IMR-90 (cell line): ENCODE measurements at regions not wholly inside any gene's neighbourhood (a gene's known extent, or its start where the extent isn't known, plus 50 kb on each side); places are given as distances from the start of the nearest gene placed in this dataset.

ENCODE experiments used
- ATAC-seq: fragments of 200-7000 bp; cut with Tn5 transposase; 2 replicates; pipeline ENCODE4 v1.9.1; 2020; ENCODE audit warnings: low read depth, mild to moderate bottlenecking, moderate library complexity
- BruUV-seq: library from RNA; stranded (reverse); fragments of 400-500 nt; replicated peaks from 2 replicates; lab custom pipeline; 2021; lab: Mats Ljungman, UMichigan
- CTCF ChIA-PET: fragments of 300-600 bp; formaldehyde crosslinking; extraction: SDS; loops from one replicate; lab custom pipeline; 2021; ENCODE audit warnings: antibody characterized with exemption; lab: Yijun Ruan, JAX
- POLR2A ChIA-PET: fragments of 300-600 bp; sonication (Branson Sonifier 250); formaldehyde crosslinking; loops from one replicate; lab custom pipeline; 2022; ENCODE audit warnings: antibody characterized with exemption; ENCODE audit not compliant: unreplicated experiment; lab: Charles Lee
- DNase-seq: peaks from one replicate; pipeline ENCODE4 v3.0.0; 2013
- H2AFZ ChIP-seq: replicated peaks from 2 replicates; pipeline ENCODE3; 2013; ENCODE audit warnings: low read length, mild to moderate bottlenecking; ENCODE audit not compliant: poor library complexity
- H2AK5ac ChIP-seq: 2 replicates; pipeline ENCODE4 v1.6.1; 2013; ENCODE audit warnings: low read depth, low read length, inconsistent platforms
- H2AK9ac ChIP-seq: replicated peaks from 2 replicates; pipeline ENCODE3; 2013; ENCODE audit warnings: mild to moderate bottlenecking, low read depth, low read length, moderate library complexity; ENCODE audit not compliant: poor library complexity
- H2BK120ac ChIP-seq: 2 replicates; pipeline ENCODE4 v1.6.1; 2013; ENCODE audit warnings: low read depth, low read length, inconsistent platforms
- H2BK15ac ChIP-seq: 3 replicates; pipeline ENCODE4 v1.6.1; 2013; ENCODE audit warnings: low read depth, low read length, inconsistent platforms
- H2BK20ac ChIP-seq: 2 replicates; pipeline ENCODE4 v1.6.1; 2013; ENCODE audit warnings: low read depth, mild to moderate bottlenecking, inconsistent platforms, low read length, moderate library complexity
- H2BK5ac ChIP-seq: 2 replicates; pipeline ENCODE4 v1.6.1; 2013; ENCODE audit warnings: mild to moderate bottlenecking, low read depth, low read length, inconsistent platforms; ENCODE audit not compliant: poor library complexity, severe bottlenecking
- H3K14ac ChIP-seq: replicated peaks from 2 replicates; pipeline ENCODE4 v1.6.1; 2013; ENCODE audit warnings: low read depth, low read length, inconsistent platforms
- H3K18ac ChIP-seq: 2 replicates; pipeline ENCODE4 v1.6.1; 2013; ENCODE audit warnings: low read depth, low read length, control low read depth
- H3K23ac ChIP-seq: 2 replicates; pipeline ENCODE4 v1.6.1; 2013; ENCODE audit warnings: low read depth, low read length, inconsistent platforms
- H3K27ac ChIP-seq: 2 replicates; pipeline ENCODE4 v1.5.1; 2013; ENCODE audit warnings: mild to moderate bottlenecking, control low read depth, low read length; ENCODE audit not compliant: insufficient read depth
- H3K27me3 ChIP-seq: 2 replicates; pipeline ENCODE4 v1.6.1; 2013; ENCODE audit warnings: low read length; ENCODE audit not compliant: control insufficient read depth, insufficient read depth
- H3K36me3 ChIP-seq: 2 replicates; pipeline ENCODE4 v1.6.1; 2013; ENCODE audit warnings: low read length, mixed read lengths; ENCODE audit not compliant: control insufficient read depth, insufficient read depth
- H3K4ac ChIP-seq: 2 replicates; pipeline ENCODE4 v1.6.1; 2013; ENCODE audit warnings: low read depth, low read length, inconsistent platforms
- H3K4me1 ChIP-seq: 2 replicates; pipeline ENCODE4 v1.6.1; 2013; ENCODE audit warnings: low read length, mixed read lengths; ENCODE audit not compliant: control insufficient read depth, insufficient read depth
- H3K4me2 ChIP-seq: 2 replicates; pipeline ENCODE4 v1.6.1; 2013; ENCODE audit warnings: low read depth, mild to moderate bottlenecking, control low read depth, low read length, moderate library complexity
- H3K4me3 ChIP-seq: 2 replicates; pipeline ENCODE4 v1.5.1; 2013; ENCODE audit warnings: low read depth, mild to moderate bottlenecking, control low read depth, low read length, moderate library complexity; ENCODE audit not compliant: insufficient read depth
- H3K56ac ChIP-seq: 2 replicates; pipeline ENCODE4 v1.6.1; 2013; ENCODE audit warnings: low read length, inconsistent platforms; ENCODE audit not compliant: insufficient read depth; ENCODE audit errors: extremely low read depth
- H3K79me1 ChIP-seq, 2 experiments: 2 replicates each; pipeline ENCODE4 v1.6.1; 2013; ENCODE audit warnings: low read length in 2 of 2, inconsistent platforms in 1 of 2, low read depth in 1 of 2
- H3K9ac ChIP-seq: 2 replicates; pipeline ENCODE4 v1.6.1; 2013; ENCODE audit warnings: low read depth, low read length, control low read depth
- H3K9me1 ChIP-seq: 2 replicates; pipeline ENCODE4 v1.6.1; 2013; ENCODE audit warnings: low read length, inconsistent platforms; ENCODE audit not compliant: insufficient read depth
- H3K9me3 ChIP-seq: 2 replicates; pipeline ENCODE4 v1.6.1; 2013; ENCODE audit warnings: low read length; ENCODE audit not compliant: control insufficient read depth, insufficient read depth
- H4K20me1 ChIP-seq: 2 replicates; pipeline ENCODE4 v1.6.1; 2013; ENCODE audit warnings: low read length, inconsistent platforms; ENCODE audit not compliant: insufficient read depth
- H4K5ac ChIP-seq: 2 replicates; pipeline ENCODE4 v1.6.1; 2013; ENCODE audit warnings: mild to moderate bottlenecking, low read depth, low read length, control low read depth
- H4K8ac ChIP-seq, 2 experiments: 2 replicates each; pipeline ENCODE4 v1.6.1; 2013; ENCODE audit warnings: low read depth in 2 of 2, low read length in 2 of 2, control low read depth in 1 of 2, inconsistent platforms in 1 of 2
- H4K91ac ChIP-seq: 2 replicates; pipeline ENCODE4 v1.6.1; 2013; ENCODE audit warnings: low read depth, low read length, inconsistent platforms; ENCODE audit not compliant: insufficient read depth
- RAD21 ChIP-seq: IDR thresholded peaks from 2 replicates; pipeline ENCODE4 v1.6.1; 2012; ENCODE audit warnings: low read length, improper control_type of control experiment
- WGBS, 2 experiments: methylation state at CpG; one replicate each; pipeline versions ENCODE4 v1.1.5 to v1.1.7; 2013; ENCODE audit warnings: missing lambda C conversion rate in 2 of 2; ENCODE audit not compliant: insufficient read length in 1 of 2; ENCODE audit errors: extremely low coverage in 2 of 2; 5-methylcytosine and 5-hydroxymethylcytosine counted together
- dilution Hi-C: fragments of 300-500 bp; cut with HindIII; formaldehyde crosslinking; loops from one replicate; pipeline ENCODE4 v1.14.3; 2018; ENCODE audit warnings: low sequenced_read_pairs; ENCODE audit not compliant: unreplicated experiment
- in situ Hi-C: fragments of 300-500 bp; cut with MboI; formaldehyde crosslinking; loops from 3 replicates; pipeline ENCODE4 v1.14.3; 2019; ENCODE audit warnings: low sequenced_read_pairs, inconsistent platforms, mixed read lengths
- intact Hi-C: fragments of 100-400 bp; cut with micrococcal nuclease; formaldehyde crosslinking; loops from 2 replicates; pipeline ENCODE4 v1.10.0; 2022

GRCh38 chr4:175542786-175543185 lies 269.3 kb downstream of the GPM6A start:
- Histone ChIP-seq H2BK5ac (no peak overlapping the region), H4K20me1 (no peaks in the 10 kb centered on the region), H3K79me1 (no peaks in the 10 kb centered on the region), H2AFZ (no peak overlapping the region), H3K14ac (no peak overlapping the region), H2AK9ac (no peak overlapping the region), H4K5ac (no peak overlapping the region), H3K18ac (no peak overlapping the region), H3K36me3 (no peaks in the 10 kb centered on the region), H2BK120ac (no peak overlapping the region), H3K4me2 (no peak overlapping the region), H3K27ac (no peak overlapping the region), H3K9me1 (no peaks in the 10 kb centered on the region), H3K23ac (no peak overlapping the region), H4K91ac (no peak overlapping the region), H3K4ac (no peak overlapping the region), H2BK20ac (no peak overlapping the region), H3K27me3 (no peaks in the 10 kb centered on the region), H4K8ac (no peak overlapping the region), H2AK5ac (no peak overlapping the region), H3K4me1 (no peaks in the 10 kb centered on the region), H3K9me3 (peaks cover 3% of the 10 kb centered on the region; the same call in 1 of the 2 replicates), H3K56ac (no peak overlapping the region), H3K4me3 (no peak overlapping the region), H3K9ac (no peak overlapping the region), H2BK15ac (no peak overlapping the region)
- DNase-seq, result no peak
- no peak for TF ChIP-seq RAD21
- in situ Hi-C loops (loop anchor here (25.0 kb wide), 2 partner anchors 780 to 1180 kb away; no protein-coding TSS in a partner anchor), dilution Hi-C loops (no loop called here), intact Hi-C loops (no loop called here)
- no TSS peak for BruUV-seq
- no CpG with 5 or more reads among the region's 1 CpG for WGBS, 2 experiments
- no peak for ATAC-seq
- ChIA-PET CTCF (no interaction called here), POLR2A (no interaction called here)
